Retina (tissue), 1 donor: ENCODE measurements at regions not wholly inside any gene's neighbourhood (a gene's known extent, or its start where the extent isn't known, plus 50 kb on each side); places are given as distances from the start of the nearest gene placed in this dataset.
A peak's percentile ranks its signal among the peaks of the same experiment; 100 is the strongest.

Source experiments
- DNase-seq: peaks from one replicate; pipeline ENCODE4 v3.0.0-alpha.2; 2016

DNA sequence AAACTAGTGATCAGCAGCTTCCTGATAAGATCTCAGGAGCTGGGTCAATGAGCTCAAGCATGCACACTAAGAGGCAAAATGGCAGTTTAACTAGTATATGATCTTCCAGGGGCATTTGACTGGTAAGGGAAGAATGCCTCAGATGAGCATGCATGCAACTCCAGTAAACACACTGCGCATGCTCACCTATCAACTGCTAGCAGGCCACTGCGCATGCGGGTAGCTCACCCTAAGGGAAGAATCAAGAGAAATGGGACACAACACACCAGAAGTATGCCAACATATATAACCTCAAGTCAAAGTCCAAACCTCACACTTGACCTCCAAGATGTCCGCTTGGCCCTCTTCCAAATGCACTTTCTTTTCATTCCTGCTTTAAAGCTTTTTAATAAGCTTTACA lies 1004.0 kb downstream of the ADGRL3 start:
- DNase-seq, result no peak

DNA sequence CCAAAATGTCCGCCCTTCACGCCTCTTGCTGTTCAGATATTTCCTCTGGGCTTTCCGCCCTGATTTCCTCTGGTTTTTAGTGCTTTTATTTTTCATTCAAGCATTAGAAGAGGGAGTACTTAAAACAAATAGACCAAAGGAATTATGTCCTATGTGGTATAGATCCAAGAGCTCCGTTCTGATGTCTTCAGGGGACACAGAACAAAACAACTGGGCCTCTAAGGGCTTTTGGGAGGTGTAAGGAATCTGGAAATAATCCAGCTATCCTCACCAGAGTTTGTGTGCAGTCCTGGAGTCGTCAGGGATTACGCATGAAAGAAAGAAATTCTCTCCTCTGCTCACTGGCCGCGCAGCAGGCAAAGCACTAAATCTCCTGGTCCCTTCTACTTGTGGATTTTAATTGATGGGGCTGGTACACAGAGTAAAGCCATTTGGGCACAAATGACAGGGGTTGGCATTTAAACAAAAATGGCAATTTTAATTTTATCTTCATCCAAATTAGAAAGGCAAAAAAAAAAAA lies 999.2 kb downstream of the ADGRL3 start:
- peak; percentile 22 for DNase-seq

DNA sequence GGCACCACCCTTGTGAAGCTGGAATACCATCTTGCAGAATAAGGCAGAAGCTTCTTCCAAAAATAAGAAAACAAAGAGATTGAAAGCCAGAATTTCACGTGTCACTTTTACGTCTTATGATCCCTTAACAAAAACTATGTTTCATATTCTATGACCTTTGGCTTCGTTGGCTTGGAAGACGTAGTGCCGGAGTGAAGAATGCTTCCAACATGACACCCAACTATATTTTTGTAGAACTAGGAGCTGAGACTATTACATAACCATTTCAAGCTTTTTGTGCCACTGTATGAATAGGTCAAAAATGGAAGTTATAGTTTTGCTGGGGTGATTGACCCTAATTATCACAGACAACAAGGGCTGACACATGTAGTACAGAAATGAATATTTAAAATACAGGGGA lies 996.2 kb downstream of the ADGRL3 start:
- DNase-seq, result no peak

DNA sequence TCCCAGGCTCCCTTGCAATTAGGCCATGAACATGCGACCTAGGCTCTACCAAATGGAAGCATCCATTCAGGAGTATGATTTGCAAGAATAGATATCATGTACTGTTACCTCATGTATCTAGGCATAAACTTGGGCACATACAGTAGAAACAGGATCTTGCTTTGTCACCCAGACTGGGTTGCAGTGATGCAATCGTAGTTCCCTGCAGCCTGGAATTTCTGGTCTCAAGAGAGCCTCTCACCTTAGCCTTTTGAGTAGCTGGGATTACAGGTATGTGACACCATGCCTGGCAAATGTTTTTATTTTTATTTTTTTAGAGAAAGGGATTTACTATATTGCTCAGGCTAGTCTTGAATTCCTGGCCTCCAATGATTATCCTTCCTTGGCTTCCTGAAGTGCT lies 994.2 kb downstream of the ADGRL3 start:
- DNase-seq, result no peak

DNA sequence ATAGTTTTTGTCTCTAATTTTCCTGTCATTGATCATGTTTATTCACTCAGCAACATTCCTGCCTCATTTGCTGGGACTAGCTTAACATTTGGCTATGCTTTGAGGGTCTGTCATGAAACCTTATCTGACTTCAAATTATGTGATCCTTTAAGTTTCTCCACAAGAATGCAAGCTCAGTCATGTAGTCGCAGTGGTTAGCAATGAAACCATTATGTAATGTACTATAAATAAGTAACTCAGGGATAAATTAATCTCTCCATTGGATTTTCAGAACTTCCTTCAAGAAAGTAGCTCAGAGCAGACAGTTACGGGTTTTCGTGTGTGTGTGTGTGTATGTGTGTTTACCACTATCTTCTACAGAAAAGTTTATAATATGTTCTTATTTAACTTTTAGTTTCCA lies 993.6 kb downstream of the ADGRL3 start:
- no peak for DNase-seq

DNA sequence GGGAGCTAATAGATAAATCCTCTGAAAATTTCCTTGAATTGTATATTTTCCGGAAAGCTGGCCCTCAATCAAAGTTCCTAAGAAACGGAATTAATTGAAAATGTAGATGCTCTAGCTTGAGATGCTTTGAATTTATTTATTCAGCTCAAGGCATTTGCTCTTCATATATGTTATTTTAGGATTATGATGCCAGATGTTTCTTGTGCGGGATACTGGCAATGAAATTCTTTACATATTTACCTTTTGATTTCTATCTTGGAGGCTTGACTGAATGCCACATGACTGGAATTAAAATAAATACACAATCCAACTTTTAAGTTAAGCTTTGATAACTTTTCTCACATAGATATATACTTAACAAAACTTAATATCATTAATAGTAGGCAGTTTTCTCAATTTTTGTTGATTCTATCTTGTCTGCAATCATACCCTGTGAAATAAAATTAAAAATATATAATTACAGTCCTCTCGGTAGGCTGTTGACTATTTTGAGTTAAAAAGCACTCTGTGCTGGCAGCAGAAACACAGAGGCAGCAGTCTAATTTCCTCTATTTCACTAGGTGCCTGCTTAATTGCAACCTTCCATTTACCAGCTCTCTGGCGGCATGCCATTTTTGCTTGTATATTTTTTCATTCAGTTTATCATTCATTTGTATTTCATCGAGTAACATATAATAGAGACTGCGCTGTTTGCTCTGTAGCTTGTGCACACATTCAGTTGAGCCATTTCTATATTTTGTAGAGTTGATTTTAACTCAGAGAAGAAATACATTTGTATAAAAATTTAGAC lies 991.5 kb downstream of the ADGRL3 start:
- DNase-seq, result no peak

DNA sequence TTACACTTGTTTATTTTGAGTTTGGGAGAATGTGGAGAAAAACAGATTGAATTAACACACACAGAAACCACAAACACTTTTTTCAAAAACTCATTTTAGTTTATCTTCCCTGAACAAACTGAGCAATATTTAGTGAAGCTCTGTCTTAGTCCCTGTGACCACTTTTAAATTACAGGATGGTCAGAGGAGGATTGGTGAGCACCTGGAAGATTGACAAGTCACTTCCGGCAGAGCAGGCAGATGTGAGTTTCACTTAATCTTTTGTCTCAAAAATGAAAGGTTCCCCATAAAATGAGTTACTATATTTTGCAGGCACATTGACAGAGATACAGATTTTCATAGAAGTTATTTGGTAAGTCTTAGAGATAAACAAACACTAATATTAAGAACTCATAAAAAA lies 970.1 kb downstream of the ADGRL3 start:
- DNase-seq, result no peak

DNA sequence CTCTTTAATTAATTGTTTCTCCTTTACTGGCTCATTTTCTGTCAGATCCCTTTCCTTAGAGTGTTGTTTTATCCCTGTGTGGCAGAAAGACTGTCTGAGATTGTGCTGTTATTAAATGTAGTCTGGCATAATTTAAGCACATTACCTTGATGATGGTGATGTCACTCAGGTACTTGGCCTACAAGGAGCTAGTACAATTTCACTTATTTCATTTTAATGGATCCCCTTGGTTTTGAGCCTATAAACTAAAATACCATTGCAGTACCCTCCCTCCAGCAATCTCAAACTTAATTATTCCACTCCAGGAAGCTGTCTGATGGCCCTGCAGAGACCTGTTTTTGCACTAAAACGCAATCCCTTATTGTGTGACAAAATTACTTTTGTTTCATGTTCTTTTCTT lies 968.6 kb downstream of the ADGRL3 start:
- DNase-seq, result no peak

DNA sequence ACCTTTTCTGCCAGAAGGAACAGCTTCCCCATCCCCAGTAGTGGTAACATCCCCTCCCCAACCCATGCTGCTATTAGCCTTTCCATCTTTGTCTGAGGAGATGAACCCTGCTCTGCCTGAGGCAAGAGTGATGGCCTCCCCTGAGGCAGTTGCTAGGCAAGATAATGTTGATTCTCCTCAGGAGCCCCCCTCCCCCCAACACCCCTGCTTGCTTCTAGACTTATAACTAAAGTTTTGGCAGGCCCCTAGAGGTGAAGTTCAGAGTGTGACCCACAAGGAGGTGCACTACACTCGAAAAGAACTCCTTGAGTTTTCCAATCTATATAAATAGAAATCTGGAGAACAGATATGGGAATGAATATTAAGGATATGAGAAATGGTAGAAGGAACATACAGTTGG lies 962.5 kb downstream of the ADGRL3 start:
- DNase-seq, result no peak

DNA sequence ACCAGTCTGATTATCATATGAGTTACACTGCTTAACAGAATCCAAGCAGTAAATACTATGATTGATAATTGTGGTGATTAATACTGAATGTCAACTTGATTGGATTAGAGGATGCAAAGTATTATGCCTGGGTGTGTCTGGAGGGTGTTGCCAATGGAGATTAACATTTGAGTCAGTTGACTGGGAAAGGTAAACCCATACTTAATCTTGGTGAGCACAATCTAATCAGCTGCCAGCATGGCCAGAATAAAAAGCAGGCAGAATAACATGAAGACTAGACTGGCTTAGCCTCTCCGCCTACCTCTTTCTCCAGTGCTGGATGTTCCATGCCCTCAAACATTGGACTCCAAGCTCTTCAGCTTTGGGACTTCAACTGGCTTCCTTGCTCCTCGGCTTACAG lies 961.3 kb downstream of the ADGRL3 start:
- no peak for DNase-seq

DNA sequence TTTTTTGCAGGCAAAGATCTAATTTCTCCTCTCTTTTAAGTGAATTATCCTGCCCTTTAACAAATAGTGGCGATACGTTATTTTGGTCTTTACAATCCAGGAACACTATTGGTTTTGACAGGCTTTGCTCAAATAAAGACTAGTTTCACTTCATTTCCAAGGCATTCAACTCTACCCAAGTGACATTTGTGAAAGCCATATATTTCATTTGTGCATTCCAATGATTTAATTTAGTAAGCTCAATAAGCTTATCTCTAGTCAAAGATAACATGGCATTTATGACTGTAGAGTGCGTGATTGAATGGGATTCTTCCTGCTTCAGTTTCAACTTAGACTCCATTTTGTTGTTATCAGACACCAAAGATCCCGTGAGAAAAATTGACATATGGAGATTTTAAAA lies 959.8 kb downstream of the ADGRL3 start:
- no peak for DNase-seq

DNA sequence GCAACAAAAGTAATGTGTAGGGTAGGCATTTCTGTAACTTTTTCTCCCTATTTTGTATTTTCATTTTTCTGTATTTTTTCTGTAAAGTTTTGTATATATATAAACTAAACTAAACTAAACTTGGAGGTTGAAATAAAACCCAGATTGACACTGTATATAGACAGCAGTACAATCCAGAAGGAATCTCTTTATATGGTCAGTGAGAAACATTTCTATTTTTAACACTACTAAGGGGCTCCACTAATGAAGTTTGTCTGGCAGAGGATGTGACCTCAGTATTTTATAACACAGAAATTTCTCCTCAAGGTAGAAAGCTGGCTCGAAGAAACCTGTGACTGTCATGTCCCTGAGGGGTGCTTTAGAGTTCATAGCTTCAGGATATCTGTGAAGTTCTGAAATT lies 959.2 kb downstream of the ADGRL3 start:
- no peak for DNase-seq

DNA sequence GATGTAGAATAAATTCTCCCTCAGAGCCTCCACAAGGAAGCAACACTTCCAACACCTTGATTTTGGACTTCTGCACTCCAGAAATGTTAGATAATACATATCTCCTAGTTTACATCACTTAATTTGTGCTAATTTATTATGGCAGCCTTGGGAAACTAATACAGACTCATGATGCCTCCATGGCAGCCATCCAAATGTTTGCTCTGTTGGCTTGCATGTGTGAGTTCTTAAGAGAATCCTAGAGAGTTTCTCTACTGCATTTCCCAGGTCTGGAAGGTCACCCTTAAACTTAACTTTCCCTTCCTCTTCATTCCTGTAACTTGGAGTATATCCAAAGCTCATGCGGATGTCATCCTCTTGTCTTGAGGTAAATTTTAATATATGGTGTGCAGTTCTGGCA lies 956.1 kb downstream of the ADGRL3 start:
- no peak for DNase-seq

DNA sequence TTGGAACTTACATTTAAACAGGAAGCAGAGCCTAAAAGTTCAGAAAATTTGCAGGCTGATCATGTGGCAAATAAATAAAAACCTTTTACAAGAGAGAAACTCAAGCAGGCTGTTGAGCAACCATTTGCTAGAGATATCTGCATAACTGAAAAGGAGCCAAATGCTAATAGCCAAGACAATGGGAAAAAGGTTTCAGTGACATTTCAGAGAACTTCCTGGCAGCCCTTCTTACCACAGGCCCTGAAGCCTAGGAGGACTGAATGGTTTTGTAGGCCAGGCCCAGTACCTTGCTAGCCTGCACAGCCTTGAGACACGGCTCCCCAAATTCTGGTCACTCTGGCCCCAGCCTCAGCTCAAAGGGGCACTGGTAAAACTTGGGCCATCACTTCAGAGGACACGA lies 945.1 kb downstream of the ADGRL3 start:
- no peak for DNase-seq

DNA sequence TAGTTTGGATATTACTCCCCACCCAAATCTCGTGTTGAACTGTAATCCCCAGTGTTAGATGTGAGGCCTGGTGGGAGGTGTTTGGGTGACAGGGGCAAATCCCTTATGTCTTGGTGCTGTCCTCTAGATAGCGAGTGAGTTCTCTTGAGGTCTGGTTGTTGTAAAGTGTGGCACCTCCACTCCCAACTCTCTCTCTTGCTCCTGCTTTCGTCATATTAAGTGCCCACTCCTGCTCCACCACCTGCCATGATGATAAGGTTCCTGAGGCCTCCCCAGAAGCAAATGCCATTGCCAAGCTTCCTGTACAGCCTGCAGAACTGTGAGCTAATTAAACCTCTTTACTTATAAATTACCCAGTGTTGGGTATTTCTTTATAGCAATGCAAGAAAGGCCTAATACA lies 944.3 kb downstream of the ADGRL3 start:
- no peak for DNase-seq

DNA sequence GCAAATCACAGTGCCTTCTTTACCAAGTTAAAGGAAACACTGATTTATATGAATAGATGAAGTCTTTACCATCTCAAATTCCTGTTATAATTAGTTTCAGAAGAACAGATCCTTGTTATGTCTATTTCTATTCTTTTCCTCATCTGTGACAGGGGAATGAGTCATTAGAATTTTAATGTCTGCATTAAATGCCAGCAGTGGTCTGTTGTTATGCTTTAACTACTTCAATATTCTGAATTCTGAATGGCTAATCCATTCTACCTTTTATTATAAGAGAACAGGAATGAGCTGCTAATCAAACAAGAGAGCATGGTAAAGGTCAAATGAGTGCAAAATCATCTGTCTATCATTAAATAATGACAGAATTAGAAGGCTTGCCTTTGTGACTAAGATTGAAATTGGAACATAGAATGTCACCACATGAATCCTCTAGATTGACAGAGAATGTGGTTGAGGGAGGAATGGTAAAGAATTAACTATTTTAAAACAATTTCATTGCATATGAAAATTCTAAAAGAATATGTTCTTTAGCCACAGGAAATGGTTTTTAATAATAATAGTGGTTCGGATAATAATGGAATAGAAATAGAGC lies 935.5 kb downstream of the ADGRL3 start:
- no peak for DNase-seq

DNA sequence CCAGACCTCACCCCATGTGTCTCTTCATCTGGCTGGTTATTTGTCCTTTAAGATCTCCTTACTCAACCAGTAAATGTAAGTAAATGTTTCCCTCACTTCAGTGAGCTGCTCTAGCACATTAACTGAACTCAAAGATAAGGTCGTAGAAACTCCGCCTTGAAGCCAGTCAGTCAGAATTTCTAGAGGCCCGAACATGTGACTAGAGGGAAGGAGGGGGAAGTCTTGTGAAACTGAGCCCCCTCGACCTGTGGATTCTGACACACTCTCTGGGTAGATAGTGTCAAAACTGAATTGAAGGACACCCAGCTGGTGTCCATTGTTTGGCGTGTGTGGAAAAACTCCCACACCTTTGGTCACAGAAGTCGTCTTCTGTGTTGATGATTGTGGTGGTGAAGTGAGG lies 933.9 kb downstream of the ADGRL3 start:
- no peak for DNase-seq

DNA sequence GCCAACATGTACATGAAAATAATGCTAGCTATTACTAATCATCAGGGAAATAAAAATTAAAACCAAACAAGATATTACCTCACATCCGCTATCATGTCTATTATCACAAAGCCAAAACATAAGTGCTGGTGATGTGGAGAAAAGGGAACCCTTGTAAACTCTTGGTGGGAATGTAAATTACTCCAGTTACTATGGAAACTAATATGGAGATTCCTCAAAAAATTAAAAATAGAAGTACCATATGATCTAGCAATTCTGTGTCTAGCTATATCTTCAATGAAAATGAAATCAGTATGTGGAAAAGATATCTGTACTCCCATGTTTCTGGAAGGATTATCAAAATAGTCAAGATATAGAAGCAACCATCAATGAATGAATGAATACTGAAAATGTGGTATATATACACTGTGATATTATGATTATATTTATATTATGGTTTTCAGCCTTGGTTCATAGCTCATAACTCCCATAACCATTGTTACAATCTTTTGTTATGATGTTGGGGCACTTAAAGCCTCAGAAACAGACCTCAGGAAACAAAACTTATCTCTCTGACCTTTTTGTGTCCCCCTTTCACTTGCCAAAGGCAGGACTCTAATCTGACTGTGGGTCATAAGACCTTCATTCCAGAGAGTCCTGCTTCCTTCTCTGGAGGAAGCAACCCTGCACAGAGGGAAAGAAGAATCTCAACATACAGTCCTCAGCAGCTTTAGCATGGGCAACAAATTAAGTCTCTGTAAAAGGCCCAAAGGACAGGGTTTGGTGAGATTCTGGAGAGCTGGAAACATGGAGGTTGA lies 933.2 kb downstream of the ADGRL3 start:
- DNase-seq, result no peak

DNA sequence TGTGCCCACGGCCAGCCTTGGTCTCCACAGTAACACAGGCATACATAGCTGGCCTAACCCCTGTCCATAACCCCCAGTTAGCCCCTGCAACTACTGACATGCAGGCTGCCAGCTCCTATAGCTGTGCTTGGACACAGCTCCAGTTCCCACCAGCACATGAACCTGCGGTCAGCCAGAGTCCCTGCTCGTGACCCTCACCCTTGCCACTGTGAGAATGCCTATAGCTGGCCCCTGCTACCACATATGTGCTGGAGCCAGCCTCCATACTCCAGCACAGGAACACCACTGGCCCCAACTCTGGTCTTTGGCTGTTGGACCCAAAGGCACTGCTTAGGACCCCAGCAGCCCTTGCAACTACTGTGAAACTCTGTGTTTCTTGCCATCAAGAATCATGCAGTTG lies 930.9 kb downstream of the ADGRL3 start:
- DNase-seq, result no peak

DNA sequence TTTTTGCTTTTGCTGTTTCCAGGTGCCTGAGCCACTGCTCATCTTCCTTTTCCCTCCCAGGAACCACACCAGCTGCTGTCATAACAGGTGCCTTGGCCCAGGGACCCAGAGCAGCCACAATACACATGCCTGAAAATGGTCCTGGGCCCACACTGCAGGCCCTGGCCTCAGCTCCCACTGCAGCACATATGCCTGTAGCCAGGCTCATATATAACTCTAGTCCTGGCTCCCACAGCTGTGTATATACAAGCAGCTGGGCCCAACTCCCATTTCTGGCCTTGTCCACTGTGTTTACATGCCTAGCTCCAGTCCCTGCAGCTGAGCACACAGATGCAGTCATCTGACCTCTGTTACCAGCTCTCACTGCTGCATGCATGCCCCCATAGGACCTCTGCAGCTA lies 930.5 kb downstream of the ADGRL3 start:
- DNase-seq, result no peak

DNA sequence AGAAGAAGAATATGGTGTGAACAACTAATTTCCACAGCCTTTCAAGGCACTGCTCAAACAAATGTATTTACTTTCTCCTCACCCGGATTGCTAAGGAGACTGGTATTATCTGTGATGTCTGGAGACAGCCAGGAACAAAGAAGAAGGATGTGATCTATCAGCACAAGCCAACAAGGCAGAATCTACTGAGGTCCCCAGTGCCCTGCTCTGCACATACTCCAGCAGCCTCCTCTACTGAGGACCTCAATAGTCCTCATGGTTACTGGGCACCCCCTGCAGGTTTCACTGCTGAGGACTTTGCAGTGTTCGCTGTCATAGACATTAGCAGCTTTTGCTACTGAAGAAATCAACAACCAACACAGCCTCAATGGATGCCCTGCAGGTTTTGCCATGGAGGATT lies 930.1 kb downstream of the ADGRL3 start:
- DNase-seq, result no peak
